ENCODE measurements at regions not wholly inside any gene's neighbourhood (a gene's known extent, or its start where the extent isn't known, plus 50 kb on each side); places are given as distances from the start of the nearest gene placed in this dataset.

- H3K4me3 Mint-ChIP-seq, result no peak overlapping the region
- H3K27ac Mint-ChIP-seq, result no peak overlapping the region
- peaks cover 4% of the 10 kb centered on the region for H3K36me3 Mint-ChIP-seq (ENCODE audit: low read depth)
- no peak for DNase-seq
- H3K27me3 Mint-ChIP-seq (ENCODE audit: low read depth, poor library complexity), result peaks cover 3% of the 10 kb centered on the region
- TF ChIP-seq CTCF (IDR thresholded peaks at IDR 0.05), result no peak
- H3K9me3 Mint-ChIP-seq, result peaks cover 10% of the 10 kb centered on the region
- H3K4me1 Mint-ChIP-seq, result peaks cover 21% of the 10 kb centered on the region
Observed at GRCh38 chr10:84994722-84995121, 666.3 kb downstream of the CCSER2 start.

GRCh38 chr10:84996580-84996979, 668.2 kb downstream of the CCSER2 start:
- peaks cover 21% of the 10 kb centered on the region for H3K4me1 Mint-ChIP-seq
- H3K36me3 Mint-ChIP-seq (ENCODE audit: low read depth), result peaks cover 4% of the 10 kb centered on the region
- DNase-seq, result no peak
- peaks cover 10% of the 10 kb centered on the region for H3K9me3 Mint-ChIP-seq
- H3K27me3 Mint-ChIP-seq (ENCODE audit: low read depth, poor library complexity), result no peaks in the 10 kb centered on the region
- H3K4me3 Mint-ChIP-seq, result no peak overlapping the region
- H3K27ac Mint-ChIP-seq, result no peak overlapping the region
- TF ChIP-seq CTCF (IDR thresholded peaks at IDR 0.05), result no peak

DNA sequence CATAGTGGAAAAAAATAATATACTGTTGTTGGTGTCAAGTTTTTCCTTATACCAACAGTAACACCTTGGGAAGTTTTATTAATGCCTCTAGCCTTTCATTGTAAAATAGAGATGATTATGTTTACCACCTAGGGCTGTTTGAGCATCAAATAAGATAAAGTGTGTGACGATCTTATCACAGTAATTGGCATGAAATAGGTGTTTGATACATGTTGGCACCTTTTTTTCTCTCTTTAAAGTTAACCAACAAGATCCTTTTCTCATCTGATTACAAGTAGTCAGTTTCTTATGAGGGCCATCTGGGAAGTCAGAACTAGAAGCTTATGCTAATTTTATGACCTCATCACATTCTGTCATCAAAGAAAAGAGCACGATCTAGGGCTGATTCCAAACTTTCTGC, 669.5 kb downstream of the CCSER2 start:
- peaks cover 21% of the 10 kb centered on the region for H3K4me1 Mint-ChIP-seq

DNA sequence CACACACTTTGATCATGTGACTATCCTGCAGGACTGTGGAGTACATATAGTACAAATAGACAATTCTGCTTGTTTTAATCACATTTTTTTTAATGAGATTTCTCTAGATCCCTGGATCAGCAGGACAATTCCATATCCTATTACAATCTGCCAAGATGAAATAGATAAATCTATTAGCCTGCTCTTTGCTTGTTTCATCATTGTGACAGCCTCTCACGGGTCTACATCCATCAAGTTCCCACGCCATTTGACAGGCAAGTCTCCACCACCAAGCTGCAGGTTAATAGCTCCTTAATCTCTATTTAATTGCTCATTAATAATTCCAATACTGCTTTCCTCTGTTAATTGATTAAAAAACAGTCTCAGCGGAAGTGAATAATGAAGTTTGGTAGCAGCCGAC, 671.5 kb downstream of the CCSER2 start:
- no peak overlapping the region for H3K27ac Mint-ChIP-seq

More for the DNA sequence above, 669.5 kb downstream of the CCSER2 start:
- no peak overlapping the region for H3K4me3 Mint-ChIP-seq
- H3K9me3 Mint-ChIP-seq, result peaks cover 10% of the 10 kb centered on the region
- H3K36me3 Mint-ChIP-seq (ENCODE audit: low read depth), result peaks cover 4% of the 10 kb centered on the region
- no peak for DNase-seq
- no peak overlapping the region for H3K27ac Mint-ChIP-seq
- TF ChIP-seq CTCF (IDR thresholded peaks at IDR 0.05), result no peak
- H3K27me3 Mint-ChIP-seq (ENCODE audit: low read depth, poor library complexity), result no peaks in the 10 kb centered on the region

DNA sequence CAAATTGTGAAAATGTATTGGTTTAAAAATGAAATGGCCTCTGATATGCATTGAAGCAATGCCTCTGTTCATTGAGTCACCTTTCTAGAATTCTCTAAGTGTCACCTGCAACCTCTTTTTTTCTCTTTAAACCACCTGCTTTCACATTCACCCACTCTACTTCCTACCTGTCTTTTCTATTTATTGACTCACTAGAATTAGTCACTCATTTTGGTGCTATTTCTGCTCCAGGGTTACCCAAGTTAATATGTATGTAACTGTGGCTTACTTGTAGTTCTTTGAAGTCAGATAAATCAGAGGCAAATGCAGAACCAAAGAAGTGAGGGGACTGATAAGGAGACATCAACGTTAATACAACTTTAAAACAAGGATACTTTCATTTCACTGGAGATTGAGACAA, 674.7 kb downstream of the CCSER2 start:
- Mint-ChIP-seq H3K4me1 (peaks cover 5% of the 10 kb centered on the region), H3K27ac (peak overlapping the region; percentile 3), H3K36me3 (ENCODE audit: low read depth) (no peaks in the 10 kb centered on the region), H3K4me3 (no peak overlapping the region), H3K9me3 (no peaks in the 10 kb centered on the region), H3K27me3 (ENCODE audit: low read depth, poor library complexity) (no peaks in the 10 kb centered on the region)
- no peak for TF ChIP-seq CTCF (IDR thresholded peaks at IDR 0.05)
- DNase-seq, result no peak

More for the DNA sequence above, 671.5 kb downstream of the CCSER2 start:
- no peak for TF ChIP-seq CTCF (IDR thresholded peaks at IDR 0.05)
- Mint-ChIP-seq H3K9me3 (peaks cover 2% of the 10 kb centered on the region), H3K36me3 (ENCODE audit: low read depth) (no peaks in the 10 kb centered on the region), H3K4me3 (no peak overlapping the region), H3K27me3 (ENCODE audit: low read depth, poor library complexity) (no peaks in the 10 kb centered on the region), H3K4me1 (peaks cover 8% of the 10 kb centered on the region)
- no peak for DNase-seq

GRCh38 chr10:85008488-85009184, 680.2 kb downstream of the CCSER2 start:
- Mint-ChIP-seq H3K4me3 (no peak overlapping the region), H3K9me3 (no peaks in the 10 kb centered on the region), H3K27ac (peak overlapping the region; percentile 14), H3K27me3 (ENCODE audit: low read depth, poor library complexity) (peaks cover 3% of the 10 kb centered on the region), H3K36me3 (ENCODE audit: low read depth) (no peaks in the 10 kb centered on the region), H3K4me1 (peaks cover 38% of the 10 kb centered on the region)
- no peak for DNase-seq
- TF ChIP-seq CTCF (IDR thresholded peaks at IDR 0.05), result no peak
